GM18517 (cell line): ENCODE measurements at regions not wholly inside any gene's neighbourhood (a gene's known extent, or its start where the extent isn't known, plus 50 kb on each side); places are given as distances from the start of the nearest gene placed in this dataset.
"Not testable (repeated sequence)": the region's sequence is repeated elsewhere in the genome, so short reads cannot be mapped to it uniquely, and the experiment has no call there.

ENCODE experiments used
- ATAC-seq: cut with Tn5 transposase; IDR thresholded peaks from one replicate; pipeline ENCODE4 v1.9.1; 2021; ENCODE audit warnings: mild to moderate bottlenecking, moderate library complexity; ENCODE audit not compliant: unreplicated experiment

GRCh38 chr3:48101301-48101650 lies 85.1 kb upstream of the MAP4 start:
- ATAC-seq, result not testable (repeated sequence)

GRCh38 chr3:48092270-48092669 lies 76.1 kb upstream of the MAP4 start:
- ATAC-seq, result no peak

- no peak for ATAC-seq
These were observed 74.1 kb upstream of the MAP4 start for GRCh38 chr3:48090166-48090939.

GRCh38 chr3:48088749-48089466 lies 72.7 kb upstream of the MAP4 start:
- peak; percentile 88 for ATAC-seq

GRCh38 chr3:48088056-48088748 lies 72.0 kb upstream of the MAP4 start:
- ATAC-seq, result peak; percentile 27

- ATAC-seq, result no peak
These were observed 70.5 kb upstream of the MAP4 start for GRCh38 chr3:48086705-48087104.

- ATAC-seq, result no peak
These were observed 68.7 kb upstream of the MAP4 start for GRCh38 chr3:48084929-48085328.

GRCh38 chr3:48084170-48084569 lies 68.0 kb upstream of the MAP4 start:
- ATAC-seq, result no peak

GRCh38 chr3:48082580-48083184 lies 66.5 kb upstream of the MAP4 start:
- no peak for ATAC-seq

GRCh38 chr3:48077815-48078214 lies 61.6 kb upstream of the MAP4 start:
- ATAC-seq, result no peak

GRCh38 chr3:48070030-48070429 lies 53.8 kb upstream of the MAP4 start:
- no peak for ATAC-seq

GRCh38 chr3:48069339-48069738 lies 53.1 kb upstream of the MAP4 start:
- ATAC-seq, result no peak

- no peak for ATAC-seq
These were observed 52.7 kb upstream of the MAP4 start for GRCh38 chr3:48068886-48069285.

- ATAC-seq, result not testable (repeated sequence)
These were observed 52.1 kb upstream of the MAP4 start for GRCh38 chr3:48068320-48068719.

- ATAC-seq, result no peak
These were observed 51.1 kb upstream of the MAP4 start for GRCh38 chr3:48067271-48067670.
